Panc1 (cell line): ENCODE measurements at regions not wholly inside any gene's neighbourhood (a gene's known extent, or its start where the extent isn't known, plus 50 kb on each side); places are given as distances from the start of the nearest gene placed in this dataset.

Source experiments
- ATAC-seq: fragments of 200-7000 bp; cut with Tn5 transposase; 2 replicates; pipeline ENCODE4 v1.9.1; 2020; ENCODE audit warnings: mild to moderate bottlenecking, moderate library complexity
- BruUV-seq: library from RNA; stranded (reverse); fragments of 400-500 nt; replicated peaks from 2 replicates; lab custom pipeline; 2021; lab: Mats Ljungman, UMichigan
- CTCF ChIA-PET: fragments of 300-600 bp; sonication (Branson Sonifier 250); formaldehyde crosslinking; loops from one replicate; lab custom pipeline; 2022; ENCODE audit warnings: antibody characterized with exemption; lab: Charles Lee
- POLR2A ChIA-PET: fragments of 300-600 bp; sonication (Branson Sonifier 250); formaldehyde crosslinking; loops from one replicate; lab custom pipeline; 2022; ENCODE audit warnings: antibody characterized with exemption; lab: Charles Lee
- DNase-seq: peaks from one replicate; pipeline ENCODE4 v3.0.0-alpha.2; 2010; ENCODE audit warnings: low read depth, low spot score
- H3K27ac ChIP-seq: 2 replicates; pipeline ENCODE4 v1.5.1; 2011; ENCODE audit warnings: mild to moderate bottlenecking, low read length, inconsistent platforms
- H3K27me3 ChIP-seq: fragments of 200-500 bp; sonication (Bioruptor generic); 2 replicates; pipeline ENCODE4 v1.6.0; 2014; ENCODE audit warnings: low read length, inconsistent platforms; ENCODE audit not compliant: control insufficient read depth, insufficient read depth
- H3K36me3 ChIP-seq: fragments of 200-500 bp; sonication (Bioruptor generic); 2 replicates; pipeline ENCODE4 v1.5.1; 2014; ENCODE audit warnings: inconsistent platforms, mild to moderate bottlenecking, low read length, moderate library complexity; ENCODE audit not compliant: control insufficient read depth, insufficient read depth
- H3K4me1 ChIP-seq: 2 replicates; pipeline ENCODE4 v1.5.1; 2011; ENCODE audit warnings: inconsistent platforms, mild to moderate bottlenecking, low read length, moderate library complexity; ENCODE audit not compliant: control insufficient read depth, insufficient read depth
- H3K4me3 ChIP-seq, 2 experiments: 2 replicates each; pipeline ENCODE4 v1.5.1; 2011 to 2012; ENCODE audit warnings: low read depth in 2 of 2, low read length in 2 of 2, mild to moderate bottlenecking in 2 of 2, inconsistent platforms in 1 of 2, moderate library complexity in 1 of 2
- H3K9me3 ChIP-seq: fragments of 200-500 bp; sonication (Bioruptor generic); 2 replicates; pipeline ENCODE4 v1.5.1; 2014; ENCODE audit warnings: low read depth, mild to moderate bottlenecking, inconsistent platforms, low read length, moderate library complexity; ENCODE audit not compliant: control insufficient read depth, insufficient read depth
- POLR2AphosphoS5 ChIP-seq: IDR thresholded peaks from 2 replicates; pipeline ENCODE4 v1.6.1; 2012; ENCODE audit warnings: mild to moderate bottlenecking, low read depth, low read length, moderate library complexity
- REST ChIP-seq, 2 experiments: IDR thresholded peaks; 2 replicates each; pipeline ENCODE4 v1.6.1; 2011 to 2012; ENCODE audit warnings: low read depth in 2 of 2, control low read depth in 1 of 2, low read length in 1 of 2, mild to moderate bottlenecking in 1 of 2, moderate library complexity in 1 of 2; ENCODE audit not compliant: insufficient read depth in 1 of 2
- SIN3A ChIP-seq: IDR thresholded peaks from 2 replicates; pipeline ENCODE4 v1.6.1; 2012; ENCODE audit warnings: low read depth, mild to moderate bottlenecking, low read length, moderate library complexity, borderline replicate concordance; ENCODE audit not compliant: insufficient read depth
- TCF7L2 ChIP-seq: IDR thresholded peaks from 2 replicates; pipeline ENCODE4 v1.6.1; 2011; ENCODE audit warnings: mild to moderate bottlenecking, low read depth, low read length, inconsistent platforms
- in situ Hi-C: cut with HindIII; loops from 2 replicates; pipeline ENCODE4 v1.10.0; 2016; ENCODE audit warnings: low sequenced_read_pairs, low pct_unique_long_range_greater_than_20kb
- intact Hi-C: fragments of 100-400 bp; cut with micrococcal nuclease; formaldehyde crosslinking; loops from one replicate; pipeline ENCODE4 v1.10.0; 2022; ENCODE audit not compliant: unreplicated experiment
- TF ChIP-seq, protein P1 (sequence below): fragments of 450-650 bp; IDR thresholded peaks from 2 replicates; pipeline ENCODE4 v1.5.1; 2017; ENCODE audit warnings: mild to moderate bottlenecking

DNA sequence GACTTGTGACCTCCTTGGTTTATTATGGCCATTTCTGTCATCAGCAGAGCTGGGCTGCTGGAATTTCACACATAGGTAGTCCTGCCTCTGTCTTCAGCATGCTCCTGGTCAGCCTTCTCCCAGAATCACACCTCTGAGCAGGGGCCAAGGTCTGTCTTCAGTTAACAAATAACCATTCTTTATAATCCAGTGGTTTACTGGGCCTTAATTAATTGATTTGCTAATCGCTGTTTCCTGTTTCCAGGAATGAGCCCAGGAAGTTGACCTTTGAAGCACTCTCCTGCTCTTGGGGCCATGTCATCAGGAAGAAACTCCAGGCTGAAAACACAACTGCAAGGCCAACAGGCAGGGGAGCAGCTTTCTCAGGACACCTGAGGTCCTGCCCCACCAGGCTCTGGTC lies 278.5 kb downstream of the SRBD1 start:
- ChIA-PET CTCF (no interaction called here), POLR2A (no interaction called here)
- Histone ChIP-seq H3K9me3 (no peaks in the 10 kb centered on the region), H3K27ac (no peak overlapping the region), H3K36me3 (no peaks in the 10 kb centered on the region), H3K4me1 (no peaks in the 10 kb centered on the region), H3K4me3 (no peak overlapping the region), H3K27me3 (peaks cover 2% of the 10 kb centered on the region; the same call in 1 of the 2 replicates)
- no peak for TF ChIP-seq REST (IDR thresholded peaks at IDR 0.05; ENCODE audit: insufficient read depth in 1 of 2, low read depth in 2 of 2, low read length in 1 of 2)
- TF ChIP-seq POLR2AphosphoS5 = no peak
- TF ChIP-seq TCF7L2 = no peak
- TF ChIP-seq, protein P1, sequence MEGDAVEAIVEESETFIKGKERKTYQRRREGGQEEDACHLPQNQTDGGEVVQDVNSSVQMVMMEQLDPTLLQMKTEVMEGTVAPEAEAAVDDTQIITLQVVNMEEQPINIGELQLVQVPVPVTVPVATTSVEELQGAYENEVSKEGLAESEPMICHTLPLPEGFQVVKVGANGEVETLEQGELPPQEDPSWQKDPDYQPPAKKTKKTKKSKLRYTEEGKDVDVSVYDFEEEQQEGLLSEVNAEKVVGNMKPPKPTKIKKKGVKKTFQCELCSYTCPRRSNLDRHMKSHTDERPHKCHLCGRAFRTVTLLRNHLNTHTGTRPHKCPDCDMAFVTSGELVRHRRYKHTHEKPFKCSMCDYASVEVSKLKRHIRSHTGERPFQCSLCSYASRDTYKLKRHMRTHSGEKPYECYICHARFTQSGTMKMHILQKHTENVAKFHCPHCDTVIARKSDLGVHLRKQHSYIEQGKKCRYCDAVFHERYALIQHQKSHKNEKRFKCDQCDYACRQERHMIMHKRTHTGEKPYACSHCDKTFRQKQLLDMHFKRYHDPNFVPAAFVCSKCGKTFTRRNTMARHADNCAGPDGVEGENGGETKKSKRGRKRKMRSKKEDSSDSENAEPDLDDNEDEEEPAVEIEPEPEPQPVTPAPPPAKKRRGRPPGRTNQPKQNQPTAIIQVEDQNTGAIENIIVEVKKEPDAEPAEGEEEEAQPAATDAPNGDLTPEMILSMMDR = no peak
- no peak for TF ChIP-seq SIN3A
- in situ Hi-C loops = no loop called here
- ATAC-seq (no peak), DNase-seq (no peak)
- BruUV-seq = no TSS peak
- intact Hi-C loops = no loop called here

DNA sequence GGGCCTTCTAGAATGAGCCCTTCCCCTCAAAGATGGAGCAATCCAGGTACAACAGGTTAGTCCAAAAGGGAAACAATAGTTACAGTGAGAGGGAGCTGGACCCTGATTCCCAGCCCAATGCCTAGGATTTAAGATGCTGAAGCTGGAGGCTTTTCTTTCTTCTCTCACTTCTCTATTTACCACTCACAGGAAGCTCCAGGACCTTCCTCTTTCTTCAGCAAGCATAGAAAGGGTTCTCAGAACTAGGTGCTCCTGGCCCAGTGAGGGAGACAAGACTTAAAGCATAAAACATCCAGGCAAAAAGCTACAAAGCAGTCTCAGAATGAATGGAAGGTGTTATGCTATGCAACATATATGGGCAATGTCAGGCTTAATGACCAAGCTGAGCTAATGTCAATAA lies 279.0 kb downstream of the SRBD1 start:
- Histone ChIP-seq H3K36me3 (no peaks in the 10 kb centered on the region), H3K4me1 (no peaks in the 10 kb centered on the region), H3K9me3 (no peaks in the 10 kb centered on the region), H3K4me3 (no peak overlapping the region), H3K27ac (no peak overlapping the region), H3K27me3 (no peaks in the 10 kb centered on the region; the same call in 1 of the 2 replicates)
- in situ Hi-C loops (no loop called here), intact Hi-C loops (no loop called here)
- BruUV-seq = no TSS peak
- DNase-seq = no peak
- no peak for TF ChIP-seq SIN3A
- no peak for TF ChIP-seq TCF7L2
- no peak for TF ChIP-seq POLR2AphosphoS5
- TF ChIP-seq, protein P1 = no peak
- no peak for TF ChIP-seq REST (IDR thresholded peaks at IDR 0.05; ENCODE audit: insufficient read depth in 1 of 2, low read depth in 2 of 2, low read length in 1 of 2)
- ChIA-PET POLR2A (no interaction called here), CTCF (no interaction called here)
- ATAC-seq = no peak
